AG04450 (cell line): ENCODE measurements at regions not wholly inside any gene's neighbourhood (a gene's known extent, or its start where the extent isn't known, plus 50 kb on each side); places are given as distances from the start of the nearest gene placed in this dataset.

Experiments used
- CTCF ChIA-PET: fragments of 300-600, 350-600 bp; formaldehyde crosslinking; extraction: SDS; loops from one replicate; lab custom pipeline; 2022; ENCODE audit warnings: antibody characterized with exemption, inconsistent platforms; lab: Charles Lee
- POLR2A ChIA-PET: fragments of 350-600 bp; formaldehyde crosslinking; extraction: SDS; loops from one replicate; lab custom pipeline; 2021; ENCODE audit warnings: antibody characterized with exemption, inconsistent platforms; lab: Yijun Ruan, JAX
- DNase-seq: peaks from one replicate; pipeline ENCODE4 v3.0.0-alpha.2; 2011; ENCODE audit warnings: low read depth, low spot score
- H3K27ac ChIP-seq: one replicate; pipeline ENCODE4 v1.5.1; 2012; ENCODE audit warnings: low read depth, low read length, control low read depth
- H3K27me3 ChIP-seq: one replicate; pipeline ENCODE4 v1.6.0; 2012; ENCODE audit warnings: low read length; ENCODE audit not compliant: control insufficient read depth, insufficient read depth
- H3K4me3 ChIP-seq: 2 replicates; pipeline ENCODE4 v1.5.1; 2011; ENCODE audit warnings: mild to moderate bottlenecking, low read depth, low read length, control low read depth
- H3K9me3 ChIP-seq: 2 replicates; pipeline ENCODE4 v1.5.1; 2012; ENCODE audit warnings: low read length; ENCODE audit not compliant: control insufficient read depth, insufficient read depth
- CTCF ChIP-seq: IDR thresholded peaks from 2 replicates; pipeline ENCODE4 v1.5.1; 2011; ENCODE audit warnings: low read depth, low read length, control low read depth, inconsistent platforms

DNA sequence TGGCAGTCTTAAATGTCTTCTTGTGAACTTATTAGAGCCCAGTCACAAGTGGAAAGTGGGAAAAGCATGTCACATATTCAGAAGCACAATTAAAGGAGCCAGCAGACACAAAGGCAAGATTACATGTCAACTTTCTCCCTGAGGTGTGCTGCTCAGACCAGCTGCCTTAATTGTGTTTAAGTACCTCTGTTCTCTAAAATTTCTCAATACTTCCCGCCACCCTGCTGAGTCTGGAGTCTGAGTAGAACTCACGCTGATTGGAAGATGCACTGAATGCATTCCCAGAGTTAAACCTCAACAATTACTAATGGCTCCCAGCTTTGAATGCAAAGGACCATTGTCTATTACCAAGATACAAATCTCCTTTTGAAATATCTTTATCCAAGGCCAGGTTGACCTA is 166.4 kb upstream of the COBL start:
- H3K9me3 ChIP-seq, result peaks cover 28% of the 10 kb centered on the region
- H3K4me3 ChIP-seq, result no peak overlapping the region
- H3K27me3 ChIP-seq, result no peaks in the 10 kb centered on the region
- H3K27ac ChIP-seq, result no peak overlapping the region
- ChIA-PET CTCF (no interaction called here), POLR2A (no interaction called here)
- DNase-seq, result no peak
- no peak for TF ChIP-seq CTCF

GRCh38 chr7:51481421-51481820 is 164.8 kb upstream of the COBL start:
- POLR2A ChIA-PET, result no interaction called here
- no peak for TF ChIP-seq CTCF
- DNase-seq, result no peak
- CTCF ChIA-PET, result no interaction called here
- Histone ChIP-seq H3K4me3 (no peak overlapping the region), H3K9me3 (peaks cover 38% of the 10 kb centered on the region), H3K27me3 (no peaks in the 10 kb centered on the region), H3K27ac (no peak overlapping the region)

DNA sequence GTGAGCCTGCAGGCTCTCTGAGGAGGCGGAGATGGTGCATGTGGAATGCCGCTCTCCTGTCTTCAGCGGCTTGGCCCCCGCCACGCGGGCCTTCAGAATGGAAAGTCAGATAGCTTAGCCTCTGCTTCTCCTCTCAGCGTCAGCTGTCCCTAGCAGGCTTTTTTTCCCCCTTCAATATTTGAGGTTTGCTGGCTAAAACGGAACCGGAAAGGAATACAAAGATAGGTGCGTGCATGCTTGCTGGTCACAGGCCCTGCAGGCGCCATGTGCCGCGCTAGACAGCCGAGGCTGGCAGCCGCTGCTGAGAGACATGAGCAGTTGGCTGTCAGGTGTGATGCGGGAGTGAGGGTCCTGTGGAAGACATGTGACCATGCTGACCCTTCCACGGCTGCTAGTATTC is 161.2 kb upstream of the COBL start:
- DNase-seq, result no peak
- no peak for TF ChIP-seq CTCF
- Histone ChIP-seq H3K27ac (no peak overlapping the region), H3K4me3 (no peak overlapping the region), H3K9me3 (peaks cover 48% of the 10 kb centered on the region), H3K27me3 (no peaks in the 10 kb centered on the region)
- ChIA-PET POLR2A (no interaction called here), CTCF (no interaction called here)

DNA sequence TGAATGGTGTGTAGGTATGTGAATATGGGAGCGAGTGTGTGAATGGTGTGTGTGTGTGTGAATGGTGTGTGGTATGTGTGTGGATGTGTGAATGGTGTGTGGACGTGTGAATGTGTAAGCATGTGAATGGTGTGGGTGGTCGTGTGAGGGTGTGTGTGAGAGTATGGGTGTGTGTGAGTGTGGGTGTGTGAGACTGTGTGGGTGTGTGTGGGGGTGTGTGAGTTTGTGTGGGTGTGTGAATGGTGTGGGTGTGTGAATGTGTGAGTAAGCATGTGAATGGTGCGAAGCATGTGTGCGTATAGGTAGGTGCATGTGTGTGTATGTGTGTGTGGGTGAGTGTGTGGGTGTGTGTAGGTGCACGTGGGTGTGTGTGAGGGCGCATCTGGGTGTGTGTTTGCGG is 160.7 kb upstream of the COBL start:
- Histone ChIP-seq H3K27me3 (no peaks in the 10 kb centered on the region), H3K27ac (no peak overlapping the region), H3K9me3 (peaks cover 53% of the 10 kb centered on the region), H3K4me3 (no peak overlapping the region)
- ChIA-PET CTCF (no interaction called here), POLR2A (no interaction called here)
- TF ChIP-seq CTCF, result no peak
- DNase-seq, result no peak

- Histone ChIP-seq H3K4me3 (no peak overlapping the region), H3K9me3 (peaks cover 65% of the 10 kb centered on the region), H3K27me3 (no peaks in the 10 kb centered on the region), H3K27ac (no peak overlapping the region)
- CTCF ChIA-PET, result no interaction called here
- no peak for TF ChIP-seq CTCF
- DNase-seq, result no peak
- POLR2A ChIA-PET, result no interaction called here
These were observed 159.4 kb upstream of the COBL start for GRCh38 chr7:51476026-51476425.
